Neutrophil (primary cell): ENCODE measurements at regions not wholly inside any gene's neighbourhood (a gene's known extent, or its start where the extent isn't known, plus 50 kb on each side); places are given as distances from the start of the nearest gene placed in this dataset.

Experiments
- H3K27ac ChIP-seq: fragments of 200-600 bp; sonication (generic); 2 replicates; pipeline ENCODE4 v1.5.1; 2016; ENCODE audit warnings: mild to moderate bottlenecking, moderate library complexity
- H3K27me3 ChIP-seq: fragments of 200-600 bp; sonication (generic); 2 replicates; pipeline ENCODE4 v1.6.0; 2016; ENCODE audit warnings: mild to moderate bottlenecking
- H3K36me3 ChIP-seq: fragments of 200-600 bp; sonication (generic); 2 replicates; pipeline ENCODE4 v1.5.1; 2017
- H3K4me1 ChIP-seq, 2 experiments: fragments of 200-600 bp in 1 of 2; sonication (generic) in 1 of 2; 1 replicate in 1 of 2; 2 replicates in 1 of 2; pipeline versions ENCODE4 v1.5.1 to v1.6.1; 2013 to 2016; ENCODE audit warnings: low read depth in 1 of 2, low read length in 1 of 2, mild to moderate bottlenecking in 1 of 2, moderate library complexity in 1 of 2; ENCODE audit not compliant: control insufficient read depth in 1 of 2, insufficient read depth in 1 of 2
- H3K4me3 ChIP-seq, 2 experiments: fragments of 200-600 bp in 1 of 2; sonication (generic) in 1 of 2; 1 replicate in 1 of 2; 2 replicates in 1 of 2; pipeline ENCODE4 v1.5.1; 2013 to 2016; ENCODE audit warnings: low read depth in 1 of 2, low read length in 1 of 2, mild to moderate bottlenecking in 1 of 2, moderate library complexity in 1 of 2
- H3K9me3 ChIP-seq: fragments of 200-600 bp; sonication (generic); 2 replicates; pipeline ENCODE4 v1.5.1; 2016
- CTCF ChIP-seq: fragments of 200-600 bp; sonication (generic); IDR thresholded peaks from 2 replicates; pipeline ENCODE4 v1.5.1; 2016; ENCODE audit warnings: antibody characterized with exemption

GRCh38 chr6:14734052-14734415, 511.8 kb upstream of the JARID2 start:
- no peak overlapping the region for H3K4me3 ChIP-seq
- H3K36me3 ChIP-seq: no peaks in the 10 kb centered on the region
- TF ChIP-seq CTCF: no peak
- no peaks in the 10 kb centered on the region for H3K27me3 ChIP-seq
- H3K27ac ChIP-seq: peak overlapping the region; percentile 88
- peaks cover 46 to 52% of the 10 kb centered on the region in 2 experiments for H3K4me1 ChIP-seq
- H3K9me3 ChIP-seq: no peaks in the 10 kb centered on the region

DNA sequence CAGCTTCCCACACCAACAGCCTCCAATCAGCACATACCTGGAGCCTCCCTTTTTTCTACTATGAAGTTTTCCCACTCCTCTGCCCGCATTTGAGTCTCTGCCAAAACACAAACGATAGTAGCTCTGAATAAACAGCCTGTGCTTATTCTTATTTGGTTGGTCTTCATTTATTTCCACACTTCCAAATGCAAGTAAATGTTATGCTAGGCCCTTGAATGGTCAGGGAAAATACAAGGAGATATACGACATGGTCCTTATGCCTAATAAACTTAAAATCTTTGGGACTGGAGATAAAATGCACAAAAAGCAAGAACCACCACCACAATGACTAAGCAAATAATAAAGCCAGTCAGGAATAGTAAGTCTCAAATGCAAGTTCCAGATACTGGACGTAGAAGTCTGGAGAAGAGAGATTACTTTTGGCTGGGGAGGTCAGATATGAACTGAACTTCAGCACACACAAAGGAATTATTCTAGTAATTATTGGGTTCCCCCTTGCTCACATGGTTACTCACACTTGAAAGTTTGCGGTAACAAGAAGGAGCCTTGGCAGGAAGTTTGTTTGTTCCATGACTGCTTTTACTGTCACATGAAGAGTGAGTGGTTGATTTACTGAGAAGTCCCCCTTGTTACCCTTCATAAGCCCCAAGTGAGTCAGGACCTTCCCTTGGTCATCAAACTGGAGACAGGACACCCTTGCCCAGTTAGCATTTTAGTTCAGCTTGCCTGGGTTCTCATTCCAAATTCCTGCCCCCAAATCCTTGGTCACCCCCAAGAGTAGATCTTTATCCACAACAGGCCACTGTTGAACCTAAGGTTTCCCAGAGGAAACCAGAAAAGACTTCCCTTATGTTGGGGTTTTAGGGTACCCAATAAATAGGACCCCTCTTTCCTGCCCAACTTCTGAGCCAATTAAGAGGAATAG, 511.2 kb upstream of the JARID2 start:
- no peak for TF ChIP-seq CTCF
- Histone ChIP-seq H3K4me1 (peaks cover 46 to 52% of the 10 kb centered on the region in 2 experiments), H3K27ac (peak overlapping the region; percentile 88)

GRCh38 chr6:14735956-14736486, 509.8 kb upstream of the JARID2 start:
- Histone ChIP-seq H3K4me1 (peaks cover 45 to 47% of the 10 kb centered on the region in 2 experiments), H3K27me3 (no peaks in the 10 kb centered on the region), H3K4me3 (no peak overlapping the region), H3K9me3 (no peaks in the 10 kb centered on the region), H3K27ac (peak overlapping the region; percentile 88), H3K36me3 (no peaks in the 10 kb centered on the region)
- no peak for TF ChIP-seq CTCF

More for the DNA sequence above, 511.2 kb upstream of the JARID2 start:
- no peak overlapping the region for H3K4me3 ChIP-seq
- H3K9me3 ChIP-seq: no peaks in the 10 kb centered on the region
- H3K27me3 ChIP-seq: no peaks in the 10 kb centered on the region
- H3K36me3 ChIP-seq: no peaks in the 10 kb centered on the region

DNA sequence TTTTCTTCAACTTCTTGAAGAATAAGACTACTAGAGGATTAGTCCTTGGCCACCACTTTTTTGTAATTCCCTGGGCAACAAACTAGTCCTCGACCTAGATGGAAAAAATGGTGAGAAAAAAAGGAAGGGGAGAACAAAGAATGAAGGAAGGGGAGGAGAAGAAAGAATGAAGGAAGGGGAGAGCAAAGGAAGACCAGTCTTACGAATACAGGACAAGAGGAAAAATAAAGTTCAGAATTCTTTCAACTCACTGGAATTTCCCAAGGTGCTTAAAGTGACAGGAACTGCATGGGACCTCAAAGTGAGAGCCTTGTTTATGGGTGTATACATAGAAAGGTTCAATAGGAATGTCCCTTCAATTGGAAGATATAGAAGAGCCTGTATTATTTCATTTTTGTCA, 509.3 kb upstream of the JARID2 start:
- H3K27me3 ChIP-seq: no peaks in the 10 kb centered on the region
- TF ChIP-seq CTCF: no peak
- H3K4me3 ChIP-seq: no peak overlapping the region
- H3K27ac ChIP-seq: peak overlapping the region; percentile 88
- no peaks in the 10 kb centered on the region for H3K9me3 ChIP-seq
- peaks cover 45 to 47% of the 10 kb centered on the region in 2 experiments for H3K4me1 ChIP-seq
- no peaks in the 10 kb centered on the region for H3K36me3 ChIP-seq

- H3K4me1 ChIP-seq: peaks cover 55 to 58% of the 10 kb centered on the region in 2 experiments
- TF ChIP-seq CTCF: no peak
- peak overlapping the region; percentile 83 for H3K27ac ChIP-seq
- no peaks in the 10 kb centered on the region for H3K9me3 ChIP-seq
- no peak overlapping the region for H3K4me3 ChIP-seq
- no peaks in the 10 kb centered on the region for H3K27me3 ChIP-seq
- H3K36me3 ChIP-seq: no peaks in the 10 kb centered on the region
Observed at GRCh38 chr6:14738497-14738896, 507.4 kb upstream of the JARID2 start.
